ENCODE measurements at regions not wholly inside any gene's neighbourhood (a gene's known extent, or its start where the extent isn't known, plus 50 kb on each side); places are given as distances from the start of the nearest gene placed in this dataset.

- TF ChIP-seq EP300 (IDR thresholded peaks at IDR 0.05) (no peak), POLR2A (IDR thresholded peaks at IDR 0.05; ENCODE audit: low read depth) (no peak), CTCF (IDR thresholded peaks at IDR 0.05) (no peak)
These were observed 1615.8 kb downstream of the SI start for GRCh38 chr3:163462446-163462845.
